Activated T-helper 1 cell treated with Interleukin-2 at 50 U/mL for 16 hours (primary cell): ENCODE measurements at regions not wholly inside any gene's neighbourhood (a gene's known extent, or its start where the extent isn't known, plus 50 kb on each side); places are given as distances from the start of the nearest gene placed in this dataset.
"Not testable (repeated sequence)": the region's sequence is repeated elsewhere in the genome, so short reads cannot be mapped to it uniquely, and the experiment has no call there.

Experiments used
- DNase-seq: peaks from one replicate; pipeline ENCODE4 v3.0.0-alpha.2; 2020; ENCODE audit warnings: low read depth

GRCh38 chrX:3919668-3920423 is 206.4 kb upstream of the PRKX start:
- not testable (repeated sequence) for DNase-seq

GRCh38 chrX:3914813-3915212 is 201.4 kb upstream of the PRKX start:
- DNase-seq = not testable (repeated sequence)

GRCh38 chrX:3914059-3914458 is 200.6 kb upstream of the PRKX start:
- DNase-seq = not testable (repeated sequence)

GRCh38 chrX:3911012-3911411 is 197.6 kb upstream of the PRKX start:
- DNase-seq = not testable (repeated sequence)

- DNase-seq = not testable (repeated sequence)
These were observed 197.2 kb upstream of the PRKX start for GRCh38 chrX:3910611-3911010.

- not testable (repeated sequence) for DNase-seq
These were observed 192.2 kb upstream of the PRKX start for GRCh38 chrX:3905522-3906258.

GRCh38 chrX:3902222-3902621 is 188.8 kb upstream of the PRKX start:
- DNase-seq = not testable (repeated sequence)

- not testable (repeated sequence) for DNase-seq
These were observed 183.3 kb upstream of the PRKX start for GRCh38 chrX:3896755-3897154.

- DNase-seq = not testable (repeated sequence)
These were observed 169.1 kb upstream of the PRKX start for GRCh38 chrX:3882553-3882920.

GRCh38 chrX:3881898-3882552 is 168.6 kb upstream of the PRKX start:
- not testable (repeated sequence) for DNase-seq

- not testable (repeated sequence) for DNase-seq
These were observed 167.9 kb upstream of the PRKX start for GRCh38 chrX:3881255-3881895.

GRCh38 chrX:3876393-3876792 is 162.9 kb upstream of the PRKX start:
- DNase-seq = not testable (repeated sequence)

GRCh38 chrX:3875638-3876037 is 162.2 kb upstream of the PRKX start:
- DNase-seq = not testable (repeated sequence)

- not testable (repeated sequence) for DNase-seq
These were observed 158.9 kb upstream of the PRKX start for GRCh38 chrX:3872226-3872879.

GRCh38 chrX:3867067-3867831 is 153.8 kb upstream of the PRKX start:
- DNase-seq = not testable (repeated sequence)

- not testable (repeated sequence) for DNase-seq
These were observed 144.9 kb upstream of the PRKX start for GRCh38 chrX:3858332-3858731.

- not testable (repeated sequence) for DNase-seq
These were observed 130.2 kb upstream of the PRKX start for GRCh38 chrX:3843522-3844145.

GRCh38 chrX:3842822-3843521 is 129.5 kb upstream of the PRKX start:
- DNase-seq = peak; percentile 17

- DNase-seq = not testable (repeated sequence)
These were observed 125.3 kb upstream of the PRKX start for GRCh38 chrX:3838754-3839153.
